ENCODE measurements at regions not wholly inside any gene's neighbourhood (a gene's known extent, or its start where the extent isn't known, plus 50 kb on each side); places are given as distances from the start of the nearest gene placed in this dataset.

- no peaks in the 10 kb centered on the region for H3K79me2 ChIP-seq (ENCODE audit: control insufficient read depth, insufficient read depth, low read length)
- no peak overlapping the region for H3K27ac ChIP-seq (ENCODE audit: insufficient read depth, low read depth, low read length)
- no peak overlapping the region for H3K4me3 ChIP-seq (replicated peaks in 1 of 3; ENCODE audit: insufficient read depth in 1 of 3, low read depth in 1 of 3, low read length in 3 of 3)
- no peaks in the 10 kb centered on the region for H3K27me3 ChIP-seq (ENCODE audit: control insufficient read depth in 2 of 2, insufficient read depth in 2 of 2, low read length in 2 of 2)
- H3K4me2 ChIP-seq (ENCODE audit: insufficient read depth, low read length): no peak overlapping the region
- TF ChIP-seq FOS (IDR thresholded peaks at IDR 0.05; ENCODE audit: borderline replicate concordance, insufficient read depth, low read length) (no peak), CTCF (IDR thresholded peaks at IDR 0.05; ENCODE audit: extremely low read depth in 1 of 2, insufficient read depth in 1 of 2, low read depth in 1 of 2, low read length in 2 of 2) (no peak), GATA2 (IDR thresholded peaks at IDR 0.05; ENCODE audit: insufficient read depth, insufficient read length, low read depth, low read length) (no peak), POLR2AphosphoS5 (IDR thresholded peaks at IDR 0.05; ENCODE audit: insufficient read depth, low read depth, low read length) (no peak), MYC (IDR thresholded peaks at IDR 0.05; ENCODE audit: low read depth, low read length) (no peak), POLR2A (IDR thresholded peaks at IDR 0.05; ENCODE audit: low read depth, low read length) (no peak), MAX (IDR thresholded peaks at IDR 0.05; ENCODE audit: insufficient read depth, insufficient read length) (no peak), JUN (IDR thresholded peaks at IDR 0.05; ENCODE audit: borderline replicate concordance, insufficient read depth, insufficient read length, low read depth) (no peak), EZH2 (IDR thresholded peaks at IDR 0.05; ENCODE audit: borderline replicate concordance, low read depth, low read length, severe bottlenecking) (no peak)
- FAIRE-seq (no peak), DNase-seq (ENCODE audit: low read depth, low spot score) (no peak)
- no peaks in the 10 kb centered on the region for H4K20me1 ChIP-seq (replicated peaks; ENCODE audit: control insufficient read depth, extremely low read depth, insufficient read depth, low read length)
- intact Hi-C loops (cut with micrococcal nuclease) (no loop called here), dilution Hi-C loops (cut with MboI; ENCODE audit: extremely low pct_ligation_motif_present, low sequenced_read_pairs) (no loop called here)
- H2AFZ ChIP-seq (ENCODE audit: low read depth, low read length): no peak overlapping the region
- H3K9me1 ChIP-seq (replicated peaks; ENCODE audit: control insufficient read depth, extremely low read depth, insufficient read depth, low read length): no peaks in the 10 kb centered on the region
- no peaks in the 10 kb centered on the region for H3K4me1 ChIP-seq (ENCODE audit: control insufficient read depth, extremely low read depth, insufficient read depth, low read length)
- CTCF ChIA-PET: no interaction called here
- no peaks in the 10 kb centered on the region for H3K9me3 ChIP-seq (replicated peaks; ENCODE audit: control insufficient read depth, insufficient read depth, low read length)
- POLR2A ChIA-PET: no interaction called here
- H3K9ac ChIP-seq (replicated peaks; ENCODE audit: extremely low read depth, insufficient read depth, low read length): no peak overlapping the region
- no peaks in the 10 kb centered on the region for H3K36me3 ChIP-seq (ENCODE audit: control insufficient read depth in 2 of 2, extremely low read depth in 1 of 2, insufficient read depth in 2 of 2, low read length in 2 of 2)
- no TSS peak for BruUV-seq (replicated peaks)
These were observed 455.4 kb downstream of the NUP35 start for GRCh38 chr2:183579686-183580085.

All from endothelial cell of umbilical vein (primary cell).